Uterus (tissue), 3 donors: ENCODE measurements at regions not wholly inside any gene's neighbourhood (a gene's known extent, or its start where the extent isn't known, plus 50 kb on each side); places are given as distances from the start of the nearest gene placed in this dataset.
A peak's percentile ranks its signal among the peaks of the same experiment; 100 is the strongest.

Source experiments
- DNase-seq, 2 donors: peaks; one replicate each; pipeline ENCODE4 v3.0.0-alpha.2; 2019 to 2020
- H3K27ac ChIP-seq, 2 donors: fragments of 200-600 bp; sonication (generic); 1 replicate in 1 of 2; 2 replicates in 1 of 2; pipeline ENCODE4 v1.5.1; 2016 to 2018
- H3K27me3 ChIP-seq, 2 donors: fragments of 200-600 bp; sonication (generic); one replicate each; pipeline ENCODE4 v1.5.1; 2018 to 2019; ENCODE audit warnings: control low read depth in 1 of 2
- H3K36me3 ChIP-seq, 2 donors: fragments of 200-600 bp; sonication (generic); one replicate each; pipeline ENCODE4 v1.5.1; 2019; ENCODE audit warnings: control low read depth in 1 of 2
- H3K4me1 ChIP-seq, 2 donors: fragments of 200-600 bp; sonication (generic); one replicate each; pipeline ENCODE4 v1.5.1; 2018 to 2019; ENCODE audit warnings: control low read depth in 1 of 2
- H3K4me3 ChIP-seq, 2 donors: fragments of 200-600 bp; sonication (generic); 1 replicate in 1 of 2; 2 replicates in 1 of 2; pipeline ENCODE4 v1.5.1; 2018 to 2019; ENCODE audit warnings: mild to moderate bottlenecking in 1 of 2
- H3K9me3 ChIP-seq, 2 donors: fragments of 200-600 bp; sonication (generic); one replicate each; pipeline ENCODE4 v1.5.1; 2019; ENCODE audit warnings: control low read depth in 1 of 2
- POLR2A ChIP-seq, 2 donors: fragments of 450-650 bp; IDR thresholded peaks; one replicate each; pipeline ENCODE4 v1.6.1; 2016; ENCODE audit warnings: antibody characterized with exemption in 2 of 2, mild to moderate bottlenecking in 1 of 2, moderate library complexity in 1 of 2
- intact Hi-C: fragments of 100-400 bp; cut with DNase I; formaldehyde crosslinking; loops from one replicate; pipeline ENCODE4 v1.15.1; 2023; ENCODE audit warnings: low total_unique reads
- TF ChIP-seq, protein P1 (sequence below), 4 experiments: fragments of 200-600 bp in 2 of 4; fragments of 450-650 bp in 2 of 4; sonication (generic) in 2 of 4; IDR thresholded peaks; one replicate each; pipeline ENCODE4 v1.5.1; 2016 to 2019; ENCODE audit warnings: antibody characterized with exemption in 4 of 4, mild to moderate bottlenecking in 2 of 4, moderate library complexity in 1 of 4
- donor health status: DM: yes; HTN: yes; CAD: no.

DNA sequence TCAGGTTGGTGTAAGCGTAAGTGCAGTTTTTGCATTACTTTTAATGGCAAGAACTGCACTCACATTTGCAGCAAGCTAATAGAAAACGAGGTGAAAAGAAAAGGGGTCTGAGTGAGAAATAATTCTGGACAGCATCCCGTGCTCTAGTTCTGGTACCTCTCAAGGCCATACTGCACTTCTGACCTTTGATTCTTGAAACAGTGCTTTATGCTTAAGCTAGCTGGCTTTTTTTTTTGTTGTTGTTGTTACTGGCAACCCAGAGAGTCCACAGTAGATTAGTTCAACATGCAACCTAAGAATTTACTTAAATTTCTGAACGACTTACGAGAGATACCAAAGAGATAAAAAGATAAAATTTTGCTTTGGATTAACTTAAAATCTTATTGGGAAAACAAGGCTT lies 75.2 kb upstream of the PRKD1 start:
- no peaks in the 10 kb centered on the region for H3K9me3 ChIP-seq
- no peaks in the 10 kb centered on the region for H3K4me1 ChIP-seq
- H3K27ac ChIP-seq: no peak overlapping the region
- no peak overlapping the region for H3K4me3 ChIP-seq
- H3K27me3 ChIP-seq: no peaks in the 10 kb centered on the region
- no peak for TF ChIP-seq POLR2A (IDR thresholded peaks at IDR 0.05)
- TF ChIP-seq, protein P1, sequence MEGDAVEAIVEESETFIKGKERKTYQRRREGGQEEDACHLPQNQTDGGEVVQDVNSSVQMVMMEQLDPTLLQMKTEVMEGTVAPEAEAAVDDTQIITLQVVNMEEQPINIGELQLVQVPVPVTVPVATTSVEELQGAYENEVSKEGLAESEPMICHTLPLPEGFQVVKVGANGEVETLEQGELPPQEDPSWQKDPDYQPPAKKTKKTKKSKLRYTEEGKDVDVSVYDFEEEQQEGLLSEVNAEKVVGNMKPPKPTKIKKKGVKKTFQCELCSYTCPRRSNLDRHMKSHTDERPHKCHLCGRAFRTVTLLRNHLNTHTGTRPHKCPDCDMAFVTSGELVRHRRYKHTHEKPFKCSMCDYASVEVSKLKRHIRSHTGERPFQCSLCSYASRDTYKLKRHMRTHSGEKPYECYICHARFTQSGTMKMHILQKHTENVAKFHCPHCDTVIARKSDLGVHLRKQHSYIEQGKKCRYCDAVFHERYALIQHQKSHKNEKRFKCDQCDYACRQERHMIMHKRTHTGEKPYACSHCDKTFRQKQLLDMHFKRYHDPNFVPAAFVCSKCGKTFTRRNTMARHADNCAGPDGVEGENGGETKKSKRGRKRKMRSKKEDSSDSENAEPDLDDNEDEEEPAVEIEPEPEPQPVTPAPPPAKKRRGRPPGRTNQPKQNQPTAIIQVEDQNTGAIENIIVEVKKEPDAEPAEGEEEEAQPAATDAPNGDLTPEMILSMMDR (IDR thresholded peaks at IDR 0.05): no peak
- no peak for DNase-seq
- intact Hi-C loops: no loop called here
- no peaks in the 10 kb centered on the region for H3K36me3 ChIP-seq

DNA sequence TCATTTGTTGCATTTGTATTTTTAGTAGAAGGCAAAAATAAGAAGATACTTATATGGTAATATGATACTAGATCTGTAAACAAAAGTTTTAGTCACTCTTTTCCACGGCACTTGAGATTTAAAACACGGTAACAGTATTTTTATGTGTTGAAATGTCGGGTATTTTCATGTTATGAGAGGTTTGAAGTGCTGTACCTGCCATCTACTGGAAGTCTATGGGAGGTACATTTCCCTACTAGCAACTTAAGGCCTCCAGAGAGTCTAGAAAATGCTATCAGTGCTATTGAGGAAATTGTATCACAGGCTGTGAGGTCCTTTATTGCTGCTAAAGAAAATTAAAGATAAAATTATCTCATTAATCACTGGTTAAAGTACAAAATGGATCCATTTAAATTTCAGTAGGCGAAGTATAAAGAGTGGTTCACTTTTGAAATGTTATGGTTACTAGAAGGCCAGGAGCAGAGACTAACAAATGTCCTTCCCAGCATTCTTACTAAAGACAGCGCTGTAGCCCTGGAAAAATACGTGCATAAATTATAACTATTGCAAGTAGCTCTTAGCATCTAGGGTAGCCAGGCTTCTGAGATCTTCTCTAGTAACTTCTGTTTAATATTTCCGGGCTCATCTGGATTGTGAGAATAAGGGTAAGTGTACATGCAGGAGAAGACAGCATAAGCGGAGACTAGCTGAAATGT lies 77.6 kb upstream of the PRKD1 start:
- H3K4me3 ChIP-seq: no peak overlapping the region
- DNase-seq: no peak
- H3K36me3 ChIP-seq: no peaks in the 10 kb centered on the region
- no peaks in the 10 kb centered on the region for H3K27me3 ChIP-seq
- no peak overlapping the region for H3K27ac ChIP-seq
- TF ChIP-seq, protein P1 (IDR thresholded peaks at IDR 0.05): peak; percentile 55 to 76 (median 66)
- no peak for TF ChIP-seq POLR2A (IDR thresholded peaks at IDR 0.05)
- H3K9me3 ChIP-seq: no peaks in the 10 kb centered on the region
- intact Hi-C loops: no loop called here
- H3K4me1 ChIP-seq: no peaks in the 10 kb centered on the region

DNA sequence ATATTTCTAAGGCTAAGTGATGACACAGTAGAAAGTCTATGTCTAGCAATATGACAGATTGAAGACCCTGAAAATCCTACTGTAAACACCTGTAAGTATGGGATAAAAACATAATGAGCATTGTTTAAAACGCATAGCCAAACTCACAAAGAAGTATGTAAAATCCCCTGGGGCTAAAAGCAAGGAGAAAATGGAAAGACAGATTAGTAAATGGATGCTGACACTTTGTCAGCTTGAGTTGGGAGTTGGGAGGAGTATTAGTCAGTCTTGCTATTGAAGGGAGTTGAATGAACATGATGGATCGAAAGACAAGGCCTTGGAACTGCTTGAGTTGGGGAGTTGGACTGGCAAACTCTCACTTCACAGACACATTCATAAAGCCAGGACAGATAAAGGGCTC lies 79.0 kb upstream of the PRKD1 start:
- intact Hi-C loops: no loop called here
- Histone ChIP-seq H3K9me3 (no peaks in the 10 kb centered on the region), H3K27ac (no peak overlapping the region), H3K36me3 (no peaks in the 10 kb centered on the region), H3K27me3 (no peaks in the 10 kb centered on the region), H3K4me1 (no peaks in the 10 kb centered on the region), H3K4me3 (no peak overlapping the region)
- no peak for DNase-seq
- TF ChIP-seq, protein P1 (IDR thresholded peaks at IDR 0.05): no peak
- no peak for TF ChIP-seq POLR2A (IDR thresholded peaks at IDR 0.05)

DNA sequence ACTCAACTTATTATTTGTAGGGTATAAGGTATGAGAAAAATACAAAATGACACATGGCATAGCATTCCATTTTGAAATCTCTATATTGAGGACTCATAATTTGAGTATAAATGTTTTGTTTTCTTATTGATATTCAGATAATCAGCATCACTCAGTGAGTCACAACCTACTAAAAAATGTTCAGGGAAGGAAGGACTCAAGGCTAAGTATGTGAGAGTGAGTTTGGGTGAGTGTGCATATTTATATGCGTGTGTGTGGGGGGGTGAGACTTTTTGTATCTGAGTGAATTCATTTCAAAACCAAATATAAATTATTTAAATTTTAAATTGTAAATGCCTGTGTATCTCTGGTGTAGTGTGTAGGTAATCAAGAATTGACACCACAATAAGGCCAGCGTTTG lies 87.8 kb upstream of the PRKD1 start:
- DNase-seq: no peak
- TF ChIP-seq, protein P1 (IDR thresholded peaks at IDR 0.05): no peak
- no peak for TF ChIP-seq POLR2A (IDR thresholded peaks at IDR 0.05)
- intact Hi-C loops: no loop called here

DNA sequence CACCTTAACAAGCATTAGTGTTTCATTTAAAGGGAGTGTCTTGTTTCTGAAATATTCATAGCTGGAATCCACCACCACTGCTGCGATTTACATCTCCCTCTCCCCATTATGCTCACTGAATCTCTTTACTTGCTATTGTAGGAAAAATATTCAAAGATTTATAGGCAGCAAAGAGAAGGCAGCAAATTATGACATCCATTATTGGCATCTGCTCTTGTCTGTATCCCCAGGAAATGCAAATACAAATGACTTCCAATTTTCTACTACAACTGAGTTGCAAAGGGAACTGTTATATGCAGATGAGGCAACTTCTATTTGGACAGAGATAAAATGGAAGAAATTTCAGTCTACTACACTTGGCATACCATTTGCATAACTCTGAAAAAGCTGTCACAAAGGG lies 88.4 kb upstream of the PRKD1 start:
- Histone ChIP-seq H3K27ac (no peak overlapping the region), H3K36me3 (no peaks in the 10 kb centered on the region), H3K27me3 (no peaks in the 10 kb centered on the region), H3K4me3 (no peak overlapping the region), H3K4me1 (no peaks in the 10 kb centered on the region), H3K9me3 (no peaks in the 10 kb centered on the region)
- DNase-seq: no peak
- intact Hi-C loops: no loop called here
- TF ChIP-seq, protein P1 (IDR thresholded peaks at IDR 0.05): no peak
- TF ChIP-seq POLR2A (IDR thresholded peaks at IDR 0.05): no peak

More for the DNA sequence above, 87.8 kb upstream of the PRKD1 start:
- Histone ChIP-seq H3K27ac (no peak overlapping the region), H3K36me3 (no peaks in the 10 kb centered on the region), H3K27me3 (no peaks in the 10 kb centered on the region), H3K4me3 (no peak overlapping the region), H3K9me3 (no peaks in the 10 kb centered on the region), H3K4me1 (no peaks in the 10 kb centered on the region)
